ENCODE measurements at regions not wholly inside any gene's neighbourhood (a gene's known extent, or its start where the extent isn't known, plus 50 kb on each side); places are given as distances from the start of the nearest gene placed in this dataset.

GRCh38 chr13:74820809-74821208 lies 661.2 kb downstream of the TBC1D4 start:
- intact Hi-C loops (cut with DNase I), result no loop called here
- H3K9ac ChIP-seq (ENCODE audit: low read length in 3 of 3), result no peak overlapping the region
- no peaks in the 10 kb centered on the region for H3K9me3 ChIP-seq (ENCODE audit: control insufficient read depth in 2 of 3, insufficient read depth in 1 of 3, low read length in 3 of 3)

GRCh38 chr13:74819549-74819948 lies 662.4 kb downstream of the TBC1D4 start:
- no peak overlapping the region for H3K27ac ChIP-seq (ENCODE audit: low read depth in 2 of 2, low read length in 2 of 2)
- no peak for FAIRE-seq
- H3K9ac ChIP-seq (ENCODE audit: low read length in 3 of 3), result no peak overlapping the region
- H3K9me3 ChIP-seq (ENCODE audit: control insufficient read depth in 2 of 3, insufficient read depth in 1 of 3, low read length in 3 of 3), result no peaks in the 10 kb centered on the region
- TF ChIP-seq CTCF (IDR thresholded peaks at IDR 0.05; ENCODE audit: borderline replicate concordance, extremely low read depth, insufficient read depth), result no peak
- intact Hi-C loops (cut with DNase I), result no loop called here
- no peaks in the 10 kb centered on the region for H3K27me3 ChIP-seq (ENCODE audit: control insufficient read depth, insufficient read depth, low read length)
- no peak overlapping the region for H3K4me3 ChIP-seq (ENCODE audit: low read length in 3 of 3)
- no peaks in the 10 kb centered on the region for H3K4me1 ChIP-seq (ENCODE audit: control insufficient read depth in 2 of 3, insufficient read depth in 2 of 3, low read depth in 1 of 3, low read length in 3 of 3)
- no peaks in the 10 kb centered on the region for H3K36me3 ChIP-seq (ENCODE audit: control insufficient read depth in 2 of 3, insufficient read depth in 3 of 3, low read length in 3 of 3)
- DNase-seq, result no peak

More at GRCh38 chr13:74820809-74821208, 661.2 kb downstream of the TBC1D4 start:
- FAIRE-seq, result no peak
- Histone ChIP-seq H3K36me3 (ENCODE audit: control insufficient read depth in 2 of 3, insufficient read depth in 3 of 3, low read length in 3 of 3) (no peaks in the 10 kb centered on the region), H3K27me3 (ENCODE audit: control insufficient read depth, insufficient read depth, low read length) (no peaks in the 10 kb centered on the region), H3K4me3 (ENCODE audit: low read length in 3 of 3) (no peak overlapping the region), H3K4me1 (ENCODE audit: control insufficient read depth in 2 of 3, insufficient read depth in 2 of 3, low read depth in 1 of 3, low read length in 3 of 3) (no peaks in the 10 kb centered on the region), H3K27ac (ENCODE audit: low read depth in 2 of 2, low read length in 2 of 2) (no peak overlapping the region)
- DNase-seq, result no peak
- no peak for TF ChIP-seq CTCF (IDR thresholded peaks at IDR 0.05; ENCODE audit: borderline replicate concordance, extremely low read depth, insufficient read depth)

GRCh38 chr13:74816737-74817136 lies 665.2 kb downstream of the TBC1D4 start:
- no peaks in the 10 kb centered on the region for H3K4me1 ChIP-seq (ENCODE audit: control insufficient read depth in 2 of 3, insufficient read depth in 2 of 3, low read depth in 1 of 3, low read length in 3 of 3)
- H3K4me3 ChIP-seq (ENCODE audit: low read length in 3 of 3), result no peak overlapping the region
- no peak overlapping the region for H3K9ac ChIP-seq (ENCODE audit: low read length in 3 of 3)
- DNase-seq (no peak), FAIRE-seq (no peak)
- no peaks in the 10 kb centered on the region for H3K9me3 ChIP-seq (ENCODE audit: control insufficient read depth in 2 of 3, insufficient read depth in 1 of 3, low read length in 3 of 3)
- no peak overlapping the region for H3K27ac ChIP-seq (ENCODE audit: low read depth in 2 of 2, low read length in 2 of 2)
- intact Hi-C loops (cut with DNase I), result no loop called here
- TF ChIP-seq CTCF (IDR thresholded peaks at IDR 0.05; ENCODE audit: borderline replicate concordance, extremely low read depth, insufficient read depth), result no peak
- no peaks in the 10 kb centered on the region for H3K36me3 ChIP-seq (ENCODE audit: control insufficient read depth in 2 of 3, insufficient read depth in 3 of 3, low read length in 3 of 3)
- no peaks in the 10 kb centered on the region for H3K27me3 ChIP-seq (ENCODE audit: control insufficient read depth, insufficient read depth, low read length)

GRCh38 chr13:74796157-74796556 lies 662.0 kb upstream of the KLF12 start:
- intact Hi-C loops (cut with DNase I), result no loop called here
- Histone ChIP-seq H3K9ac (ENCODE audit: low read length in 3 of 3) (no peak overlapping the region), H3K4me3 (ENCODE audit: low read length in 3 of 3) (no peak overlapping the region), H3K27me3 (ENCODE audit: control insufficient read depth, insufficient read depth, low read length) (no peaks in the 10 kb centered on the region), H3K9me3 (ENCODE audit: control insufficient read depth in 2 of 3, insufficient read depth in 1 of 3, low read length in 3 of 3) (no peaks in the 10 kb centered on the region), H3K36me3 (ENCODE audit: control insufficient read depth in 2 of 3, insufficient read depth in 3 of 3, low read length in 3 of 3) (no peaks in the 10 kb centered on the region), H3K4me1 (ENCODE audit: control insufficient read depth in 2 of 3, insufficient read depth in 2 of 3, low read depth in 1 of 3, low read length in 3 of 3) (no peaks in the 10 kb centered on the region), H3K27ac (ENCODE audit: low read depth in 2 of 2, low read length in 2 of 2) (no peak overlapping the region)
- DNase-seq, result no peak
- TF ChIP-seq CTCF (IDR thresholded peaks at IDR 0.05; ENCODE audit: borderline replicate concordance, extremely low read depth, insufficient read depth), result no peak
- FAIRE-seq, result no peak
